Naive thymus-derived CD4-positive, alpha-beta T cell (primary cell): ENCODE measurements at regions not wholly inside any gene's neighbourhood (a gene's known extent, or its start where the extent isn't known, plus 50 kb on each side); places are given as distances from the start of the nearest gene placed in this dataset.

Source experiments
- ATAC-seq: fragments of 150-1000 bp; cut with Tn5 transposase; 2 replicates; pipeline ENCODE4 v1.10.0; 2021; ENCODE audit warnings: mild to moderate bottlenecking, moderate library complexity
- CTCF ChIA-PET: fragments of 350-600 bp; sonication (Branson Sonifier 250); formaldehyde crosslinking; loops from one replicate; lab custom pipeline; 2021; ENCODE audit warnings: antibody characterized with exemption; lab: Charles Lee
- POLR2A ChIA-PET: fragments of 350-600 bp; sonication (Branson Sonifier 250); formaldehyde crosslinking; loops from one replicate; lab custom pipeline; 2021; ENCODE audit warnings: antibody characterized with exemption, inconsistent platforms; lab: Charles Lee
- DNase-seq, 9 donors: peaks; one replicate each; pipeline versions ENCODE4 v3.0.0 to v3.0.0-alpha.2; 2020 to 2022; ENCODE audit warnings: mixed read lengths in 1 of 9
- H3K27ac ChIP-seq: one replicate; pipeline ENCODE4 v1.7.0; 2013; ENCODE audit warnings: mild to moderate bottlenecking, low read depth, low read length, moderate library complexity
- H3K27me3 ChIP-seq, 2 donors: one replicate each; pipeline ENCODE4 v1.7.0; 2013; ENCODE audit warnings: low read length in 2 of 2, mild to moderate bottlenecking in 2 of 2, moderate library complexity in 2 of 2; ENCODE audit not compliant: control insufficient read depth in 2 of 2, insufficient read depth in 2 of 2
- H3K36me3 ChIP-seq, 3 experiments: 1 replicate in 2 of 3; 2 replicates in 1 of 3; pipeline ENCODE4 v1.7.0; 2013; ENCODE audit warnings: low read length in 3 of 3, mild to moderate bottlenecking in 3 of 3, moderate library complexity in 1 of 3; ENCODE audit not compliant: insufficient read depth in 3 of 3, control insufficient read depth in 2 of 3
- H3K4me1 ChIP-seq, 2 donors: one replicate each; pipeline ENCODE4 v1.7.0; 2013; ENCODE audit warnings: low read length in 2 of 2, mild to moderate bottlenecking in 2 of 2, moderate library complexity in 1 of 2; ENCODE audit not compliant: control insufficient read depth in 2 of 2, insufficient read depth in 2 of 2
- H3K4me3 ChIP-seq: 2 replicates; pipeline ENCODE4 v1.7.0; 2013; ENCODE audit warnings: mild to moderate bottlenecking, low read length
- H3K9me3 ChIP-seq, 3 experiments: 1 replicate in 2 of 3; 2 replicates in 1 of 3; pipeline ENCODE4 v1.7.0; 2013; ENCODE audit warnings: low read length in 3 of 3; ENCODE audit not compliant: control insufficient read depth in 2 of 3
- H3K27ac Mint-ChIP-seq, 9 donors: one replicate each; pipeline ENCODE4 v1.8.0; 2020 to 2022; ENCODE audit warnings: mixed read lengths in 9 of 9, mild to moderate bottlenecking in 8 of 9, moderate library complexity in 5 of 9, inconsistent platforms in 2 of 9
- H3K27me3 Mint-ChIP-seq, 5 donors: one replicate each; pipeline ENCODE4 v1.8.0; 2021 to 2022; ENCODE audit warnings: mixed read lengths in 5 of 5, mild to moderate bottlenecking in 1 of 5
- H3K36me3 Mint-ChIP-seq, 5 donors: one replicate each; pipeline ENCODE4 v1.8.0; 2020 to 2022; ENCODE audit warnings: mixed read lengths in 5 of 5, mild to moderate bottlenecking in 3 of 5, inconsistent platforms in 1 of 5
- H3K4me1 Mint-ChIP-seq, 7 donors: one replicate each; pipeline ENCODE4 v1.8.0; 2020 to 2022; ENCODE audit warnings: mixed read lengths in 7 of 7, mild to moderate bottlenecking in 3 of 7, inconsistent platforms in 1 of 7
- H3K4me3 Mint-ChIP-seq, 10 donors: one replicate each; pipeline ENCODE4 v1.8.0; 2020 to 2022; ENCODE audit warnings: mild to moderate bottlenecking in 10 of 10, mixed read lengths in 10 of 10, moderate library complexity in 6 of 10, inconsistent platforms in 2 of 10
- H3K9me3 Mint-ChIP-seq, 11 donors: one replicate each; pipeline ENCODE4 v1.8.0; 2020 to 2022; ENCODE audit warnings: mixed read lengths in 11 of 11, mild to moderate bottlenecking in 4 of 11, inconsistent platforms in 1 of 11, moderate library complexity in 1 of 11
- intact Hi-C, 2 donors: fragments of 100-400 bp; cut with micrococcal nuclease; formaldehyde crosslinking; loops; one replicate each; pipeline ENCODE4 v1.15.1; 2023

DNA sequence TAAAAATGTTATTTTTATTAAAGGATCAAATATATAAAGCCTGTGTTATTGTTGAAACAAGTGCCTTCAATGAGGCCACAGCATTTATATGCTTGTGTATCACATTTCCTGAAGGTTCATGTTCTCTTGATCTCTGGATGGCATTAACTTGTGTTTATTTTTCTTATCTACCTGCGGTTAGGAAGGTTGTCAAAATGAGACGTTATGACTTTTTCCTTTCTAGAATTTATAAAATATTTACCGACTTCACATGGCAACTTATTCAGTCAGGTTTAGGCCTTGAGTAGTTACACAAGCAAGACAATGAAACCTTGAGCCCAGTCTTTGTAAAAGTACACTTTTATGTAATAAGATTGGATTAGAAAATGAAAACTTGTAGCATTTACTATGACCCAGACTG is 196.4 kb upstream of the ACVR2A start:
- H3K27me3 ChIP-seq = no peaks in the 10 kb centered on the region
- Mint-ChIP-seq H3K36me3 (peaks cover 0 to 4% (median 0%) of the 10 kb centered on the region in 5 donors), H3K27ac (no peak overlapping the region), H3K4me3 (no peak overlapping the region), H3K27me3 (no peaks in the 10 kb centered on the region), H3K9me3 (peaks cover 0 to 7% (median 0%) of the 10 kb centered on the region in 11 donors), H3K4me1 (peaks cover 0 to 8% (median 5%) of the 10 kb centered on the region in 7 donors)
- H3K4me3 ChIP-seq = no peak overlapping the region
- ChIA-PET POLR2A (interaction anchor here (0.5 kb wide), 1 partner anchor 15 kb away, joined by 3 read pairs; no protein-coding TSS in a partner anchor), CTCF (interaction anchor here (0.6 kb wide), 1 partner anchor 93 kb away, joined by 4 read pairs; no protein-coding TSS in a partner anchor)
- no peak overlapping the region for H3K27ac ChIP-seq
- intact Hi-C loops = no loop called here
- H3K36me3 ChIP-seq = no peaks in the 10 kb centered on the region
- no peaks in the 10 kb centered on the region for H3K9me3 ChIP-seq
- ATAC-seq (no peak), DNase-seq (no peak)
- no peaks in the 10 kb centered on the region for H3K4me1 ChIP-seq

DNA sequence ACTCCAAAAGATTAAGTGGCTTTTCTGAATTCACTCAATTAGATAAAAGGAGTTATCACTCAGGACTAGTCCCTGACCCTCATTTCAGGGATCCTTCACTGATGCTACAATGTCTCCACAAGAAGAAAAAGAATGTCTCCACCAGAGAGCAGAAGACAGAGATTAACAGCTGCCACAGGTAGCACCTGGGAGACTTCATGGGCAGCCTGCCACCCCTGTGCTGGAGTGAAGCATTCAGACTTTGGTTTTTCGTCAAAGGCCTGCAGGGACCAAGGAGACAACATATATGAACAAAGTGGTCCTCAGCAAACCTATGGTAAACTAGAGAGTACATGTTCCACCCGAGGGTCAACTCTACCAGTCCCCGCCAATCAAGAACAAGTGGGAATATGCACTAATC is 197.0 kb upstream of the ACVR2A start:
- Mint-ChIP-seq H3K36me3 (peaks cover 0 to 2% (median 0%) of the 10 kb centered on the region in 5 donors), H3K4me3 (no peak overlapping the region), H3K9me3 (peaks cover 0 to 7% (median 0%) of the 10 kb centered on the region in 11 donors), H3K27me3 (no peaks in the 10 kb centered on the region), H3K27ac (no peak overlapping the region), H3K4me1 (peaks cover 0 to 8% (median 5%) of the 10 kb centered on the region in 7 donors)
- intact Hi-C loops = no loop called here
- Histone ChIP-seq H3K4me3 (no peak overlapping the region), H3K4me1 (no peaks in the 10 kb centered on the region), H3K27me3 (no peaks in the 10 kb centered on the region), H3K9me3 (no peaks in the 10 kb centered on the region), H3K36me3 (no peaks in the 10 kb centered on the region), H3K27ac (no peak overlapping the region)
- no peak for DNase-seq
- ATAC-seq = no peak
- ChIA-PET POLR2A (no interaction called here), CTCF (no interaction called here)

DNA sequence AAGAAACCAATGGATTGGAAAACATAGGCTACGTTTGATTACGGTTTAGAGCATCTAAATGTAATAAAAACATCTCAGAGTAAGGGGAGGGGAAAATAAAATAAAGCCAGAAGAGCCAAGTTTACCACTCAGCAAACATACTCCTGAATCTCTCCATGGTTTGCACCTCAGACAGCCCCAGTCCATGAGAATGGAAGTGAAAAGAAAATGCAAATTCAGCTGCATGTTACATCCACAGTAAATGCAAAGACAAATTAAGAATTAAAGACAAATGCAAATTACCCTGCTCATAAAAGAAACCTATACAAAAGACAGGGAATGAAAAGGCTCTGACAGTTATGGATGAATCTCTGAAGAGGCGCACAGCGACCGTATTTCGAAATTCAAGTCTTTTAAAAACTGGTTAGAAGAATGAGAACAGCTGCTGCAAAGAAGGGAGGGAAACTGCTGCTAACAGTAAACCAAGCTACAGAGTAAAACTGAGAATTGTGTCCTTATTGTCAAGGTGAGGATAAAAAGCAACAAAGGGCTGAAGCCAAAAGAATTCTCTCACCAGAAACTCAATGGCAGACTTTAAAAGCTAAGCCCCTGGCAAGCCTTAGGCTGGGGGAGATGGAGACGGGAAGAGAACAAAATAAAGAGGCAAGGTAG is 197.9 kb upstream of the ACVR2A start:
- Histone ChIP-seq H3K4me3 (no peak overlapping the region), H3K36me3 (no peaks in the 10 kb centered on the region), H3K4me1 (no peaks in the 10 kb centered on the region), H3K27me3 (no peaks in the 10 kb centered on the region), H3K27ac (no peak overlapping the region), H3K9me3 (no peaks in the 10 kb centered on the region)
- DNase-seq (no peak), ATAC-seq (no peak)
- intact Hi-C loops = no loop called here
- no peak overlapping the region for H3K4me3 Mint-ChIP-seq
- H3K4me1 Mint-ChIP-seq = peaks cover 0 to 8% (median 5%) of the 10 kb centered on the region in 7 donors
- H3K27me3 Mint-ChIP-seq = no peaks in the 10 kb centered on the region
- ChIA-PET CTCF (no interaction called here), POLR2A (no interaction called here)
- peaks cover 0 to 2% (median 0%) of the 10 kb centered on the region in 5 donors for H3K36me3 Mint-ChIP-seq
- peak overlapping the region in 1 of 9 donors; percentile 15 for H3K27ac Mint-ChIP-seq
- peaks cover 0 to 7% (median 0%) of the 10 kb centered on the region in 11 donors for H3K9me3 Mint-ChIP-seq

DNA sequence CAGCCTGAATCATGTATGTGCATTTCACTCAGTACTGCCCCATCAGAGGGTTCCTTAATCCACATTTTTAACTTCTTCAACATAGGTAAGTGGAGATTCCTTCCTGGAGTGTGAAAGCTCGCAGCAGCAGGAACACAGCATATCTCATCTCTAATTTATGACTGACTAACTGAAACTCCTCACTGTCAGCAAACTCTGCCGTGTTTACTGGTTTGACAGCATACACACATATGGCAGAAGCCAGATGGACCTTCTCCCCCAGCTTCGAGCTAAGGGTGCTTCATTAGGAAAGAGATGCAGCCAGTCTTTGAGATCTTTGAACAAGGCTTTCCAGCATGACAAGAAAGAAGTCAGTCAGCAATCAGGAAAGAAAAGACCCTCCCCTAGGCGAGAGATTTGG is 200.3 kb upstream of the ACVR2A start:
- no peak for ATAC-seq
- no peak overlapping the region for H3K27ac ChIP-seq
- DNase-seq = no peak
- H3K27ac Mint-ChIP-seq = no peak overlapping the region
- H3K4me1 Mint-ChIP-seq = peaks cover 0 to 4% (median 0%) of the 10 kb centered on the region in 7 donors
- no peaks in the 10 kb centered on the region for H3K27me3 ChIP-seq
- H3K36me3 ChIP-seq = no peaks in the 10 kb centered on the region
- peaks cover 0 to 5% (median 0%) of the 10 kb centered on the region in 5 donors for H3K36me3 Mint-ChIP-seq
- peaks cover 0 to 3% (median 0%) of the 10 kb centered on the region in 5 donors for H3K27me3 Mint-ChIP-seq
- no peaks in the 10 kb centered on the region for H3K4me1 ChIP-seq
- ChIA-PET POLR2A (interaction anchor here (0.7 kb wide), 1 partner anchor 80 kb away, joined by 3 read pairs; no protein-coding TSS in a partner anchor), CTCF (no interaction called here)
- H3K4me3 ChIP-seq = no peak overlapping the region
- H3K4me3 Mint-ChIP-seq = no peak overlapping the region
- intact Hi-C loops = no loop called here
- H3K9me3 ChIP-seq = no peaks in the 10 kb centered on the region
- H3K9me3 Mint-ChIP-seq = peaks cover 0 to 8% (median 0%) of the 10 kb centered on the region in 11 donors

DNA sequence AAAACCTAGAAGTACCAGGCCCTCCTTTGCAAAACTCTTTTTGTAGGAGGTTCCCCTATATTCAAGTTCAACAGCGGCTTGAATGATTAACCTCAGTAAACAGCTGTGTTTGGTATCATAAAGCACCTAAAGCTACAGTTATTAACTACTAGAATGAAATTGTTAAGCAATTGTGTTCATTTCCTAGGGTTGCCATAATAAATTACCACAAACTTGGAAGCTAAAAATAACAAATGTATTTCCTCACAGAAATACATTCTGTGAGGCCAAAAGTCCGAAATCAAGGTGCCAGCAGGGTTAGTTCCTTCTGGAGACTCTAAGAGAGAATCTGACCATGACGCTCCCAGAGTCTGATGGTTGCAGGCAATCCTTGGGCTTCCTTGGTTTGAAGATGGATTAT is 202.1 kb upstream of the ACVR2A start:
- Mint-ChIP-seq H3K36me3 (peaks cover 0 to 7% (median 0%) of the 10 kb centered on the region in 5 donors), H3K4me1 (peaks cover 0 to 4% (median 0%) of the 10 kb centered on the region in 7 donors), H3K9me3 (peaks cover 0 to 8% (median 0%) of the 10 kb centered on the region in 11 donors), H3K27ac (no peak overlapping the region), H3K27me3 (peaks cover 0 to 3% (median 0%) of the 10 kb centered on the region in 5 donors), H3K4me3 (no peak overlapping the region)
- intact Hi-C loops = no loop called here
- Histone ChIP-seq H3K27me3 (no peaks in the 10 kb centered on the region), H3K9me3 (no peaks in the 10 kb centered on the region), H3K4me3 (no peak overlapping the region), H3K4me1 (no peaks in the 10 kb centered on the region), H3K27ac (no peak overlapping the region), H3K36me3 (no peaks in the 10 kb centered on the region)
- no peak for DNase-seq
- ChIA-PET POLR2A (interaction anchor here (1.3 kb wide), 1 partner anchor 21 kb away, joined by 4 read pairs; no protein-coding TSS in a partner anchor), CTCF (interaction anchor here (0.8 to 1.4 kb wide), 2 partner anchors 12 to 24 kb away, joined by 3 to 4 read pairs; no protein-coding TSS in a partner anchor)
- ATAC-seq = no peak

DNA sequence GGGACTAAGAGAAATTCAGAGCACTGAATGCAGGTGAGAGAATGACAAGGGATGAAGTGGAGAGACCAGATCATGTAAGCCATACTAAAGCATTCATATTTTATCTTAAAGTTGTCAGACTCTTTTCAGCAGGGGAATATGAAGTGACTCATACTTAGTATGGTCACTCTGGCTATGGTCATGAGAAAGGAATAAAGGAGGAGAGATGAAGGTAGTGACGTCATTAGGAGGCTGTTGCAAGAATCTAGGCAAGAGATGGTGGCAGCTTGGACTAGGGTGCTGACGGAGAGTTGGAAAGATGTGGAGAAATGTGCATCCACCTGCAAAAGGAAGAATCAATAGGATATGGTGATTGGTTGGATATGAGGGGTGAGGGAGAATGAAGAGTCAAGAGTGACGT is 203.2 kb upstream of the ACVR2A start:
- intact Hi-C loops = no loop called here
- CTCF ChIA-PET = no interaction called here
- Mint-ChIP-seq H3K36me3 (peaks cover 0 to 7% (median 0%) of the 10 kb centered on the region in 5 donors), H3K27me3 (peaks cover 0 to 3% (median 0%) of the 10 kb centered on the region in 5 donors), H3K4me1 (peaks cover 0 to 5% (median 3%) of the 10 kb centered on the region in 7 donors), H3K9me3 (peaks cover 0 to 6% (median 0%) of the 10 kb centered on the region in 11 donors), H3K4me3 (no peak overlapping the region), H3K27ac (no peak overlapping the region)
- Histone ChIP-seq H3K36me3 (no peaks in the 10 kb centered on the region), H3K27me3 (no peaks in the 10 kb centered on the region), H3K4me3 (no peak overlapping the region), H3K27ac (no peak overlapping the region), H3K4me1 (no peaks in the 10 kb centered on the region), H3K9me3 (no peaks in the 10 kb centered on the region)
- DNase-seq (no peak), ATAC-seq (peak; percentile 29)
- POLR2A ChIA-PET = no interaction called here
